ENCODE measurements at regions not wholly inside any gene's neighbourhood (a gene's known extent, or its start where the extent isn't known, plus 50 kb on each side); places are given as distances from the start of the nearest gene placed in this dataset.

- no peak for TF ChIP-seq CTCF (IDR thresholded peaks at IDR 0.05; ENCODE audit: unreplicated experiment)
- H3K27me3 Mint-ChIP-seq (ENCODE audit: insufficient read depth, unreplicated experiment): no peaks in the 10 kb centered on the region
- CTCF ChIA-PET: no interaction called here
- intact Hi-C loops (cut with micrococcal nuclease): no loop called here
- no peaks in the 10 kb centered on the region for H3K4me1 Mint-ChIP-seq (ENCODE audit: insufficient read depth, unreplicated experiment)
- no TSS peak for BruUV-seq (replicated peaks)
- no peak overlapping the region for H3K27ac Mint-ChIP-seq (ENCODE audit: low read depth, unreplicated experiment)
- H3K36me3 Mint-ChIP-seq (ENCODE audit: insufficient read depth, unreplicated experiment): no peaks in the 10 kb centered on the region
- POLR2A ChIA-PET: interaction anchor here (0.6 to 0.7 kb wide), 2 partner anchors 23 to 1396 kb away, joined by 3 read pairs; no protein-coding TSS in a partner anchor
- no peaks in the 10 kb centered on the region for H3K9me3 Mint-ChIP-seq (ENCODE audit: unreplicated experiment)
- no peak overlapping the region for H3K4me3 Mint-ChIP-seq (ENCODE audit: unreplicated experiment)
- peak; percentile 1 for DNase-seq (ENCODE audit: unreplicated experiment)
Observed at GRCh38 chr5:20360263-20360662, 372.3 kb upstream of the CDH18 start.

GRCh38 chr5:20359377-20359776 lies 371.4 kb upstream of the CDH18 start:
- DNase-seq (ENCODE audit: unreplicated experiment): no peak
- no TSS peak for BruUV-seq (replicated peaks)
- no peaks in the 10 kb centered on the region for H3K36me3 Mint-ChIP-seq (ENCODE audit: insufficient read depth, unreplicated experiment)
- H3K27ac Mint-ChIP-seq (ENCODE audit: low read depth, unreplicated experiment): no peak overlapping the region
- no peaks in the 10 kb centered on the region for H3K9me3 Mint-ChIP-seq (ENCODE audit: unreplicated experiment)
- H3K4me3 Mint-ChIP-seq (ENCODE audit: unreplicated experiment): no peak overlapping the region
- intact Hi-C loops (cut with micrococcal nuclease): no loop called here
- ChIA-PET POLR2A (interaction anchor here (0.7 to 0.8 kb wide), 2 partner anchors 13 to 1397 kb away, joined by 3 read pairs; no protein-coding TSS in a partner anchor), CTCF (interaction anchor here (0.9 kb wide), 1 partner anchor 36 kb away, joined by 3 read pairs; no protein-coding TSS in a partner anchor)
- H3K4me1 Mint-ChIP-seq (ENCODE audit: insufficient read depth, unreplicated experiment): no peaks in the 10 kb centered on the region
- no peak for TF ChIP-seq CTCF (IDR thresholded peaks at IDR 0.05; ENCODE audit: unreplicated experiment)
- H3K27me3 Mint-ChIP-seq (ENCODE audit: insufficient read depth, unreplicated experiment): no peaks in the 10 kb centered on the region

- BruUV-seq (replicated peaks): no TSS peak
- TF ChIP-seq CTCF (IDR thresholded peaks at IDR 0.05; ENCODE audit: unreplicated experiment): no peak
- Mint-ChIP-seq H3K27ac (ENCODE audit: low read depth, unreplicated experiment) (peak overlapping the region; percentile 46), H3K27me3 (ENCODE audit: insufficient read depth, unreplicated experiment) (no peaks in the 10 kb centered on the region), H3K9me3 (ENCODE audit: unreplicated experiment) (no peaks in the 10 kb centered on the region), H3K4me1 (ENCODE audit: insufficient read depth, unreplicated experiment) (no peaks in the 10 kb centered on the region), H3K36me3 (ENCODE audit: insufficient read depth, unreplicated experiment) (no peaks in the 10 kb centered on the region), H3K4me3 (ENCODE audit: unreplicated experiment) (no peak overlapping the region)
- no peak for DNase-seq (ENCODE audit: unreplicated experiment)
- intact Hi-C loops (cut with micrococcal nuclease): no loop called here
- POLR2A ChIA-PET: interaction anchor here (0.8 kb wide), 1 partner anchor 11 kb away, joined by 3 read pairs; no protein-coding TSS in a partner anchor
- CTCF ChIA-PET: no interaction called here
Observed at GRCh38 chr5:20353499-20353898, 365.5 kb upstream of the CDH18 start.

GRCh38 chr5:20351849-20352248 lies 363.8 kb upstream of the CDH18 start:
- intact Hi-C loops (cut with micrococcal nuclease): no loop called here
- H3K36me3 Mint-ChIP-seq (ENCODE audit: insufficient read depth, unreplicated experiment): no peaks in the 10 kb centered on the region
- no peak overlapping the region for H3K27ac Mint-ChIP-seq (ENCODE audit: low read depth, unreplicated experiment)
- no peaks in the 10 kb centered on the region for H3K9me3 Mint-ChIP-seq (ENCODE audit: unreplicated experiment)
- no peak overlapping the region for H3K4me3 Mint-ChIP-seq (ENCODE audit: unreplicated experiment)
- H3K27me3 Mint-ChIP-seq (ENCODE audit: insufficient read depth, unreplicated experiment): no peaks in the 10 kb centered on the region
- BruUV-seq (replicated peaks): no TSS peak
- no peak for TF ChIP-seq CTCF (IDR thresholded peaks at IDR 0.05; ENCODE audit: unreplicated experiment)
- no peak for DNase-seq (ENCODE audit: unreplicated experiment)
- POLR2A ChIA-PET: no interaction called here
- CTCF ChIA-PET: no interaction called here
- H3K4me1 Mint-ChIP-seq (ENCODE audit: insufficient read depth, unreplicated experiment): no peaks in the 10 kb centered on the region
